ENCODE measurements at regions not wholly inside any gene's neighbourhood (a gene's known extent, or its start where the extent isn't known, plus 50 kb on each side); places are given as distances from the start of the nearest gene placed in this dataset.
A peak's percentile ranks its signal among the peaks of the same experiment; 100 is the strongest.
"Not testable (repeated sequence)": the region's sequence is repeated elsewhere in the genome, so short reads cannot be mapped to it uniquely, and the experiment has no call there.

DNA sequence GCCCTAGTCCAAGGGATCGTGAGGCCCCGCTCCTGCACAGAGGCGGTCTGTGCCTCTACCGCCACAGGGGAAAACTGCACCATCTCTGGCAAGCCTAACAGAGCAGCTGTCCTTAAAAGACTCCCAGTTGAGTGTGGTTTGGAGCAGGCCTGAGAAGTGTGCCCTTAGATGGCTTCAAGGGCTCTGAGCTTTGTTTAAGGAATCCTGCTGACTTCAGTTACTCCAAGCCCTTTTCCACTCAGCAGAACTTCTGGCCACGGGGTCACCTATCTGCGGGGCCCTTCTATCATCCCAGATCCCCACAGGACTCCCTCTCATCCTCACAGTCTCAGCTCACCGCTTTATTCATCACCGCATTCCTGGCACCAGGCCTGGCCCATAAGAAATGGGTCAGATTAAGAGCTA is 131.5 kb downstream of the CCDC74A start:
- intact Hi-C loops (cut with DNase I, micrococcal nuclease) = no loop called here
- Histone ChIP-seq H3K4me3 (ENCODE audit: low read length) (no peak overlapping the region), H3K9me3 (ENCODE audit: control insufficient read depth in 1 of 2, insufficient read depth in 1 of 2, low read length in 2 of 2) (peaks cover 0 to 10% of the 10 kb centered on the region in 2 experiments), H3K27ac (ENCODE audit: low read depth in 1 of 2, low read length in 2 of 2) (no peak overlapping the region), H3K36me3 (ENCODE audit: insufficient read depth, low read length) (no peaks in the 10 kb centered on the region), H3K27me3 (ENCODE audit: control insufficient read depth in 1 of 2, insufficient read depth in 2 of 2, low read length in 2 of 2) (peaks cover 6 to 12% of the 10 kb centered on the region in 2 experiments), H3K4me1 (ENCODE audit: insufficient read depth, low read length) (no peaks in the 10 kb centered on the region)
- no peak for DNase-seq
- H3K4me3 Mint-ChIP-seq = no peak overlapping the region
- TF ChIP-seq, protein P1, sequence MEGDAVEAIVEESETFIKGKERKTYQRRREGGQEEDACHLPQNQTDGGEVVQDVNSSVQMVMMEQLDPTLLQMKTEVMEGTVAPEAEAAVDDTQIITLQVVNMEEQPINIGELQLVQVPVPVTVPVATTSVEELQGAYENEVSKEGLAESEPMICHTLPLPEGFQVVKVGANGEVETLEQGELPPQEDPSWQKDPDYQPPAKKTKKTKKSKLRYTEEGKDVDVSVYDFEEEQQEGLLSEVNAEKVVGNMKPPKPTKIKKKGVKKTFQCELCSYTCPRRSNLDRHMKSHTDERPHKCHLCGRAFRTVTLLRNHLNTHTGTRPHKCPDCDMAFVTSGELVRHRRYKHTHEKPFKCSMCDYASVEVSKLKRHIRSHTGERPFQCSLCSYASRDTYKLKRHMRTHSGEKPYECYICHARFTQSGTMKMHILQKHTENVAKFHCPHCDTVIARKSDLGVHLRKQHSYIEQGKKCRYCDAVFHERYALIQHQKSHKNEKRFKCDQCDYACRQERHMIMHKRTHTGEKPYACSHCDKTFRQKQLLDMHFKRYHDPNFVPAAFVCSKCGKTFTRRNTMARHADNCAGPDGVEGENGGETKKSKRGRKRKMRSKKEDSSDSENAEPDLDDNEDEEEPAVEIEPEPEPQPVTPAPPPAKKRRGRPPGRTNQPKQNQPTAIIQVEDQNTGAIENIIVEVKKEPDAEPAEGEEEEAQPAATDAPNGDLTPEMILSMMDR (IDR thresholded peaks at IDR 0.05) = no peak
- no peak for ATAC-seq (ENCODE audit: poor library complexity)
- peaks cover 42% of the 10 kb centered on the region for H3K27me3 Mint-ChIP-seq
- POLR2A ChIA-PET = no interaction called here
- H3K4me1 Mint-ChIP-seq (ENCODE audit: low read depth) = no peaks in the 10 kb centered on the region
- H3K27ac Mint-ChIP-seq = no peak overlapping the region
- CTCF ChIA-PET = no interaction called here
- no peaks in the 10 kb centered on the region for H3K9me3 Mint-ChIP-seq
- no peaks in the 10 kb centered on the region for H3K36me3 Mint-ChIP-seq (ENCODE audit: low read depth)

DNA sequence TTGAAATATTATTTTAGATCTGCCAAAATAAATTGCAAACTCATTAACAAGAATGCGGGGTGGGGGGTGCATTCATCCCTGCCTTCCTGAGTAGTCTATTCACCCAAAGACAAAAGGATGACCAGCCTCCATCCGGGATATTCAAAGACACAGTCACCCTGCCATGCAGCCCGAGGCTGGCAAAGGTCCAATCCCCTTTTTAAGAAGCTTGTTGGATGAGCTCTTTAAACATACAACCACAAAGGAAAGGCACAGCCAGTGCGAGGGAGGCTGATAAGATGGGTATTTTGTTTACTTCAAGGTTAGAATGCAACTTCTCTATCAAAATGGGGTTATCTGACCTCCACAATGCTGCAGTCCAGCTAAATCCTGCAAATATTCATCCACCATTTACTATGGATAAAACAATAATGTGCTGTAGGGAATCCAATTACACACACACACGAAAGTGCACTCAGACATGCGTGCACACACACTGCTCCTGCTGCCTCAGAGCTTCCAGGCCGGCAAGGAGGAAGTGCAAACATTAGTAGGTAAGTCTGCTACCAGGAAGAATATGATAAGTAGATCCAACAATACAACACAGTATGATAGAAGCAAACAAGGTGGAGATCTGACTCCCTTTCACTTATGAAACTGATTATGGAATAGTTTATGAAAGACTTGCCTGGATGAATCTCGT is 133.6 kb downstream of the CCDC74A start:
- ATAC-seq (ENCODE audit: poor library complexity); H3K4me1 ChIP-seq (ENCODE audit: insufficient read depth, low read length); H3K36me3 Mint-ChIP-seq (ENCODE audit: low read depth); H3K4me1 Mint-ChIP-seq (ENCODE audit: low read depth); CTCF ChIA-PET; H3K27ac Mint-ChIP-seq; H3K9me3 Mint-ChIP-seq; H3K4me3 Mint-ChIP-seq; DNase-seq; POLR2A ChIA-PET; H3K36me3 ChIP-seq (ENCODE audit: insufficient read depth, low read length); intact Hi-C loops (cut with DNase I, micrococcal nuclease); H3K27me3 ChIP-seq (ENCODE audit: control insufficient read depth in 1 of 2, insufficient read depth in 2 of 2, low read length in 2 of 2); H3K27ac ChIP-seq (ENCODE audit: low read depth in 1 of 2, low read length in 2 of 2); H3K4me3 ChIP-seq (ENCODE audit: low read length): not testable (repeated sequence)
- H3K27me3 Mint-ChIP-seq = peaks cover 51% of the 10 kb centered on the region
- H3K9me3 ChIP-seq (ENCODE audit: control insufficient read depth in 1 of 2, insufficient read depth in 1 of 2, low read length in 2 of 2) = peaks cover 0 to 10% of the 10 kb centered on the region in 2 experiments

DNA sequence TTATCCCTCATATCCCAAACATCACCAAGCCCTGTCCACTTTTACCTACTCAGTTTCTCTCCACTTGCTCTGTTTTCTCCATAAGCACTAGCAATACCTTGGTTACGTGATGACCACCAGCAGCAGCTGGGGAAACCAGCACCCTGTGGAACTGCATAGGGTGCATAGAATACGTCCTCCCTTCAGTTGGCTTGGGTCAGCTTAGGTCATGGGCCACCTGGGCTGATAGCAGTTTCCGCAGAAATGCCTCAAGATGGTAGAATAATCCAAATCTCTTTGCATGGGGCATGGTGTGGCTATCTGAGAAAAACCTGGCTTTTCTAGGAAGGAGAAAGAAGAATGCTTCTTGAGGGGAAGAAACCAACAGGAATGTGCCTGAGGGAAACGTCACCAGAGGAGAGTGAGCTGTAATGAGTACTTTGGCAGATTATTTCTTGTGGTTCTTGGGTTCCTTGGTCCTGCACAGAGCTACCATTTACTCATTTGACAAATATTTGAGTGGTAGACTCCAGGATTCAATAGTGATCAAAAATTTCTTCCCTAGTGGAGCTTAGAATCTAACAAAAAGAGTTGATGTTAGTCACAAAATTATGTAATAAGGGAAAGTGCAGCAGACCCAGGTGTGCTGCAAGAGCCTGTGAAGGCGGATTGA is 134.3 kb downstream of the CCDC74A start:
- H3K4me1 ChIP-seq (ENCODE audit: insufficient read depth, low read length); H3K9me3 Mint-ChIP-seq; H3K4me1 Mint-ChIP-seq (ENCODE audit: low read depth); H3K36me3 Mint-ChIP-seq (ENCODE audit: low read depth); POLR2A ChIA-PET; H3K27ac ChIP-seq (ENCODE audit: low read depth in 1 of 2, low read length in 2 of 2); H3K36me3 ChIP-seq (ENCODE audit: insufficient read depth, low read length); DNase-seq; H3K27ac Mint-ChIP-seq; H3K4me3 Mint-ChIP-seq; H3K27me3 ChIP-seq (ENCODE audit: control insufficient read depth in 1 of 2, insufficient read depth in 2 of 2, low read length in 2 of 2); ATAC-seq (ENCODE audit: poor library complexity); H3K4me3 ChIP-seq (ENCODE audit: low read length); intact Hi-C loops (cut with DNase I, micrococcal nuclease); CTCF ChIA-PET: not testable (repeated sequence)
- H3K9me3 ChIP-seq (ENCODE audit: control insufficient read depth in 1 of 2, insufficient read depth in 1 of 2, low read length in 2 of 2) = peaks cover 0 to 10% of the 10 kb centered on the region in 2 experiments
- peaks cover 47% of the 10 kb centered on the region for H3K27me3 Mint-ChIP-seq

DNA sequence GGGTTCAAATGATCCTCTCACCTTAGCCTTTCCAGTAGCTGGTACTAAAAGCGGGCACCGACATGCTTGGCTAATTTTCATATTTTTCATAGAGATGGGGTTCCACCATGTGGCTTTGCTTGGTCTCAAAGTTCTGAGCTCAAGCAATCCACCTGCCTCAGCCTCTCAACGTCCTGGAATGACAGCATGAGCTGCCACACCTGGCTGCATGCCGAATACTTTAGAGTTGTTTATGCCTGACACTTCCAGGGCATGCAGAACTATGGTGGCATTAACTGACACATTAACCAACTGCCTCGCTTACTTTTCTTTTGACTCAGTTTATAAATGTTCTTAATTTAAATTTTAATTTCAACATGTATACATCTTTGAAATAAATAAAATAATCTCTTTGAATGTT is 135.8 kb downstream of the CCDC74A start:
- DNase-seq; H3K27ac ChIP-seq (ENCODE audit: low read depth in 1 of 2, low read length in 2 of 2); H3K4me1 ChIP-seq (ENCODE audit: insufficient read depth, low read length); H3K36me3 Mint-ChIP-seq (ENCODE audit: low read depth); CTCF ChIA-PET; H3K4me3 Mint-ChIP-seq; H3K4me1 Mint-ChIP-seq (ENCODE audit: low read depth); ATAC-seq (ENCODE audit: poor library complexity); H3K36me3 ChIP-seq (ENCODE audit: insufficient read depth, low read length); H3K9me3 ChIP-seq (ENCODE audit: control insufficient read depth in 1 of 2, insufficient read depth in 1 of 2, low read length in 2 of 2); H3K27me3 ChIP-seq (ENCODE audit: control insufficient read depth in 1 of 2, insufficient read depth in 2 of 2, low read length in 2 of 2); H3K4me3 ChIP-seq (ENCODE audit: low read length); H3K27ac Mint-ChIP-seq; intact Hi-C loops (cut with DNase I, micrococcal nuclease); H3K9me3 Mint-ChIP-seq; POLR2A ChIA-PET: not testable (repeated sequence)
- peaks cover 47% of the 10 kb centered on the region for H3K27me3 Mint-ChIP-seq

DNA sequence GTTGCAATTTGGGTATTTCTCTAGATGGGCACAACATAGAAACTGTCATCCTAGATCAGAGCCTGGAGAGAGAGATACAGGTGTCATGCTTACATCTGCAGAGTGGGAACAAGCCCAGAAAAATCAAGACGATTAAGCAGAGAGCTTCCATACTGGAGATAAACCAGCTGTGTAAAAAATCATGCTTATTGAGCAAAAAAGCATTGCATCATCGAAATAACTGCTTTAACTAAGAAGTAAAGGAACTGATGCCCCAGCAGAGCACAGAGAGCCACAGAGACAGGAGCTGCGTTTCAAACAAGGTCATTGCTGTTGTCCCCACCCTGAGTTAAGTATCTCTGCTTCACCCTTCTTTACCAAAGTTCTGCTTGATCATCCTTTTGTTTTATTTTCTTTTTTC is 138.0 kb downstream of the CCDC74A start:
- H3K4me1 Mint-ChIP-seq (ENCODE audit: low read depth); H3K4me3 ChIP-seq (ENCODE audit: low read length); DNase-seq; CTCF ChIA-PET; intact Hi-C loops (cut with DNase I, micrococcal nuclease); H3K4me3 Mint-ChIP-seq; H3K27me3 ChIP-seq (ENCODE audit: control insufficient read depth in 1 of 2, insufficient read depth in 2 of 2, low read length in 2 of 2); H3K27ac ChIP-seq (ENCODE audit: low read depth in 1 of 2, low read length in 2 of 2); H3K9me3 Mint-ChIP-seq; H3K27ac Mint-ChIP-seq; POLR2A ChIA-PET; H3K36me3 Mint-ChIP-seq (ENCODE audit: low read depth); ATAC-seq (ENCODE audit: poor library complexity); H3K4me1 ChIP-seq (ENCODE audit: insufficient read depth, low read length); H3K9me3 ChIP-seq (ENCODE audit: control insufficient read depth in 1 of 2, insufficient read depth in 1 of 2, low read length in 2 of 2); H3K36me3 ChIP-seq (ENCODE audit: insufficient read depth, low read length): not testable (repeated sequence)
- H3K27me3 Mint-ChIP-seq = peaks cover 43% of the 10 kb centered on the region

DNA sequence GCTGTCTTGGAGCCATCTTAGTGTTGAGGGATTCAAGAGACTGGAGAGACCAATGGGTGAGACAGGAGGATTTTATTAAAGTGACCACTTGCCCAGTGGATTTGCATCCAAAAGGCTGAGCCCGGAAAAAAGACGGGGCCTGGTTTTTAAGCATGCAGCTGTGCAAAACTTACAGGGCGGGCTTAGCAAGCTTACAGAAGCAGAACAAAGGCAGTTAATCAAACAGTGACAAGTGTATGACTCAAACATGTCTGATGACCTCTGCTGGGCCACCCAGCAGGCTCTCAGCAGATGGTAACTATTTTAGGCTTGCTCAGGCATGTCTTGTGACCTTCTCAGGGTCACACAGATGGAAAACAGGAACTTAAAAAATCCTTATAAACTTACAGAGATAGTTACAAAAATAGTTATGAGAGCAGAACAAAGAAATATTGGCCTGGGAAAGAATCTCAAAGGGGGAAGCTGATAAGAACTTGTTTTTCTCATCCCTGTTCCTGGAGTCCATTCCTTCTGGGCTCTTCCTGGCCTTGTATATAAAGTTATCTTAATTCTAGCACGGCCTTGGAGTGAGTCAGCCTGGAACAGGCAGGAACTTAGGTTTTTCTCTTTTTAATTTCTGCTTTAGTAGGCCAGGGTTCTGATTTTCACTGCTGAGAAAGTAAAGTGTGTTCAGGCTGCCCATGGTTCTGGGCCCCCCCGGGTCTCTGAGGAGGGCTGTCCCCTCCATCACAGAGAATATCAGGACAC is 141.3 kb downstream of the CCDC74A start:
- H3K27ac ChIP-seq (ENCODE audit: low read depth in 1 of 2, low read length in 2 of 2); CTCF ChIA-PET; H3K9me3 Mint-ChIP-seq; H3K4me1 Mint-ChIP-seq (ENCODE audit: low read depth); H3K36me3 Mint-ChIP-seq (ENCODE audit: low read depth); ATAC-seq (ENCODE audit: poor library complexity); H3K4me3 ChIP-seq (ENCODE audit: low read length); intact Hi-C loops (cut with DNase I, micrococcal nuclease); H3K9me3 ChIP-seq (ENCODE audit: control insufficient read depth in 1 of 2, insufficient read depth in 1 of 2, low read length in 2 of 2); POLR2A ChIA-PET; H3K36me3 ChIP-seq (ENCODE audit: insufficient read depth, low read length); H3K27ac Mint-ChIP-seq; H3K4me3 Mint-ChIP-seq: not testable (repeated sequence)
- Histone ChIP-seq H3K27me3 (ENCODE audit: control insufficient read depth in 1 of 2, insufficient read depth in 2 of 2, low read length in 2 of 2) (peaks cover 14 to 17% of the 10 kb centered on the region in 2 experiments), H3K4me1 (ENCODE audit: insufficient read depth, low read length) (peaks cover 18% of the 10 kb centered on the region)
- H3K27me3 Mint-ChIP-seq = peaks cover 37% of the 10 kb centered on the region
- DNase-seq = peak in 2 of 14 experiments; percentile 23 to 27

Data from CD4-positive, alpha-beta T cell (primary cell).